ENCODE measurements at regions not wholly inside any gene's neighbourhood (a gene's known extent, or its start where the extent isn't known, plus 50 kb on each side); places are given as distances from the start of the nearest gene placed in this dataset.

DNA sequence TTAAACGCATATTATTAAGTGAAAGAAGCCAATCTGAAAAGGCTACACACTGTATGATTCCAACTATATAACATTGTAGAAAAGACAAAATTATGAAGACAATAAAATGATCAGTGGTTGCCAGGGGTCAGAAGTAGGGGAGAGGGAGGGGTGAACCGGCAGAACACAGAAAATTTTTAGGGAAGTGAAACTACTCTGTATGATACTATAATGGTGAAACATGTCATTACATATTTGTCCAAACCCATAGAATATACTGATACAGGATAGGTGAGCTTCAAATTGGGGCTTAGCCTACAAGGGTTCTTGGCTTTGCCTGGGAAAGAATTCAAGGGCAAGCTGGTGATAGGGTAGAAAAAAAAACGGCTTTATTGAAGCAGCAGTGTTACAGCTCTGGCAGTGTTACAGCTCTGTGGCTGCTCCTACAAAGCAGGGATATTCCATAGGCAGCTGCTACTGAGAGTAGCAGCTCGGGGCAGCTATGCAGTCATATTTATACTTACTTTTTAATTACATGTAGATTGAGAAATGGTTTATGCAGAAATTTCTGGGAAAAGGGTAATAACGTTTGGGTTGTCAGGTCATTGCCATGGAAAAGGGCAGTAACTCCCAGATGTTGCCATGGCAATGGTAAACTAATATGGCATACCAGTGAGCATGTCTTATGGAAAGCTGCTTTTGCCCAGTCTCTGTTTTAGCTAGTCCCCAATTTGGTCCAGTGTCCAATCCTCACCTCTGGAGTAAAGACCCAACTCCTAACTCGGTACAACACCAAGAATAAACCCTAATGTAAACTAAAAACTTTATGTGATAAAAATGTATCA is 125.1 kb upstream of the SLC25A36 start:
- DNase-seq: no peak

DNA sequence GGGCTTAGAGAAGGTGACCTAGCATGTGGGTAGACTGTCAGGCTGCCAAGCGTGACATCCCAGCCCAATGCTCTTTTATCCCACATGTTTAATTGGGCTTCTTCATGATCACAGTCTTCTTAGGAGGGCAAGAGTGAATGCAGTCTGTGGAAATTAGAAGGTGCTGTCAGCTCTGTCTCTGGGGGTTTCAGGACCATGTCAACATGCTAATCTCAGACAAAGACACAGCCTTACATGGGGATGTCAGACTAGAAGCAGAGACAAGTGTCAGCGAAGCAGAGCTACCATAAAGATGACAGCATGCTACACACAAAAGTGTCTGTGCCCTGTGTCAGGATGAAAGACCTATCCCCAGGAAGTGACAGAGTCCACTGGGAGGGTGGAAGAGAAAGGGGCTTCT is 120.1 kb upstream of the SLC25A36 start:
- DNase-seq: no peak

DNA sequence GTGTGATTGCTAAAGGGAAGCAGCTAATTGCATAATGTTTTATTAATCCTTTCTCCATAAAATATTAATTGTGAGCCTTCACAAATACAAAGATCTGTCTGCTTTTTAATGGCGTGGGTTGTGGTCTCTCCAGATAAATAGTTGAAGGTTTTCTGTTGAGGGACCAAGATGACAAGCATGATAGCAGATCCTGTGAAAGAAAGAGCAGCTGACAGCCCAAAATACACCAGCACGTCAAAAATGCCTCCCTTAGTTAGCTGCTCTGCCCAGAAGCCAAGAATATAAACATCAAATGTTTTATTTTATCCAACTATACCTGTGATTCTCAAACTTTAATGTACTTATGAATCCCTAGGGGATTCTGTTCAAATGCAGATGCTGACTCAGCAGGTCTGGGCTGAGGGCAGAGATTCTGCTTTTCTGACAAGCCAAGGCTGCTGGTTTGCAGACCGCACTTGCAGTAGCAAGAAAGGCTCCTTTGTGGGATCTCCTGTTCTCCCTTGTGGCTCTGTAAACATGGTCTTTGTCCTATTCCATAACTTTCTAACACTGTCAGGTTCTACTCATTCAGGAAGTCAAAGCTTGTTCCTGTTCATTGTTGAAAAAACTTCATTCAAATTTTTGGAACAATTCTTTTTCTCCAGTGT is 119.1 kb upstream of the SLC25A36 start:
- DNase-seq: no peak

DNA sequence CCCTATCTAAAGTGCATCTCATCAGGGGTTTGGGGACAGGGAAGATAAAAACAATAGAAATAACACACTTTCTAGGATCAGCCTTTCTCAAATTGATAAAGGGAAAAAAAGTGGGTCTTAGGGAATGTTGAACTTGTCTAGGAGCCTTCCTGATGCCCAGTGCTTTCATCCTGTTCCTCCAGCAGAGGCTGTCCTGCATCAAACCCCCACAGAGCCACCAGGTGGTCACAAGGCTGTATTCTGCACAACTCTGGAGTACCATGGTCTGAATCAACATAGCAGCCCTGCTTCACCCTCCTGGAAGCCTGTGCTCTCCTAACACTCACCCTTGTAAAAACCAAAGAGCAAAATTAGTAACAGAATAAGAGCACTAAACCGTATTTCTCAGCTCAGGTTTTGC is 118.5 kb upstream of the SLC25A36 start:
- no peak for DNase-seq

DNA sequence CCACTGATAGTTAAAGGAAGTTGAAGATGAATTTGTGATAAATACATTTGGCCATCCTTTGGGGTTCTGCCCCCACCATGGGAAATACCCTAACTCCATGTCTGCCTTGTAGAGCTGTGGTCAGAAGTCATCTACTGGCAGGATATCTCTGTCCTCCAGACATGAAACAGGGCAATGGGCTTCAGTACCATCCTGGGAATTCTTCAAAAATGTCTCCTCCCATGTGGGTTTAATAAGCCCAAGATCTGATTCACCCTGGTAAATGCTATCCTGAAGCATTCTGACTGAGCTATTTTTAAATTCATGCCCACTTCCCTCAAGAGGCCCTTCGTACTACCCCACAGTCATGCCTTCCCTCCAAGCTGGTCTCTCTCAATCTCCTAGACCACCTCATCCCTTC is 113.7 kb upstream of the SLC25A36 start:
- no peak for DNase-seq

DNA sequence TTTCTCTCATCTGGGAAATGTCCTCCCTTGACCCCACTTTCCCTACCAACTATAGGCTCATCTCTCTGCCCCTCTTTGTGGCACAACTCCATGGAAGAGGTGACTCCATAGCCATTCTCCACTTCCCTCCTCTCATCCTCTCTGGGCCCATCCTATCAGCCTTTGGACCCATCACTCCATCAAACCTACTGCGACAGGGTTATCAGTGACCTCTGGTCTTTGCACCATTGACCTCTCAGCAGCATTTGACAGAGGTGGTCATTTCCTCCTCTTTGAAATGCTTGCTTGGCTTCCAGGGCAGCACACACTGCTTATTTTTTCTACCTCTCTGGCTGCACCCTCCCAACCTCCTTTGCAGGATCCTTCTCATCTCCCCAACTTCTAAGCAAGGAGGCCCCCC is 113.1 kb upstream of the SLC25A36 start:
- no peak for DNase-seq

DNA sequence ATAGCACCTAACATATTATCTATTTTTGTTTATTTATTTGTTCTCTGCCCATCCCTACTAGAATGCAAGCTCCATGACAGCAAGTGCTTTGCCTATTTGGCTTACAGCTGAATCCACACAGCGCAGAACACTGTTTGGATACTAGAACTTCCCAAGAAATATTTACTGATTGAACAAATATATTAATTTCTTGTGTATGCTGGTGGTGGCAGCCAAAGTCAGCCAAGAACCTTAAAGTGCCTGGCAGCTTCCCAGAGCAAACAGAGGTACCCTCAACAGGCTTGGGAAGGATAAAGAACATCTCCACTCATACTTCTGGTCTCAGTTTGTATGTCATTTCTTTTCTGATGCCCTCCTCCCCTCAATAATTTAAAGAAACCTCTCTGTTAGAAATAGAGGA is 111.8 kb upstream of the SLC25A36 start:
- no peak for DNase-seq

DNA sequence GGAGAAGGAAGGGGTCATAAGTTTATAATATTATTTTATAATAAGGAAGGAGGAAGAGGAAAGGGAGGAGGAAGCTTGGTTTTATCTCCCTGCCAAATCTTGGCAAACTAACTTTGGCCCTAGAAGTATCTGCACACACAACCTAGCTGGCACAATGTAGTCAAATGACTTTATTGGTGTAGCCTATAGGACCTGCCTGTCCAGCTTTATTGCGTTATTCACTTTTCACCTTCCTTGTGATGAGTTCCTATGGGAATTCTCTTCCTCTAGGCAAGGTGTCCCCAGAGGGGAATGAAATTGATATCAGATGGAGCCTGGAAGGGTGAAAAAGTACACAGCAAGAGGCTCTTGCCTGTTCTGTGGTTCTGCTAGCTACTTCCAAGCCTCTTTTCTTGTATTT is 111.2 kb upstream of the SLC25A36 start:
- no peak for DNase-seq

DNA sequence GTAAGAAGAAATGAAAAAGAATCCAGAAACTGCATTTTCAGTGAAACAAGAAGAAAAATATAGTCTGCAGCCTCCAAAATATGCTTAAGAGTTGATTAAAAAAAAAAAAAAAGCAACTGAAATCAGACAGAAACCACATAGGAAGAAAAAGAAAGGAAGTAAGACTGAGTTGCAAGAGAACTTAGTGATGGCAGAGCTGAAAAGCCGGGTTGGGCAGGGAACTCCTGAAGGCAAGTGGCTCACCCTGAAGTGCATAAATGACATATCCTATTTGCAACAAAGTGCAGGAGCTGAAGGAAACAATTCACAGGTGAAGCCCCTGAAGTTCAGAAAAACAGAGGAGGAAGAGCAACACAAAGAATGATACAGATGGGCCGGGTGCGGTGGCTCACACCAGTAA is 108.8 kb upstream of the SLC25A36 start:
- DNase-seq: no peak

DNA sequence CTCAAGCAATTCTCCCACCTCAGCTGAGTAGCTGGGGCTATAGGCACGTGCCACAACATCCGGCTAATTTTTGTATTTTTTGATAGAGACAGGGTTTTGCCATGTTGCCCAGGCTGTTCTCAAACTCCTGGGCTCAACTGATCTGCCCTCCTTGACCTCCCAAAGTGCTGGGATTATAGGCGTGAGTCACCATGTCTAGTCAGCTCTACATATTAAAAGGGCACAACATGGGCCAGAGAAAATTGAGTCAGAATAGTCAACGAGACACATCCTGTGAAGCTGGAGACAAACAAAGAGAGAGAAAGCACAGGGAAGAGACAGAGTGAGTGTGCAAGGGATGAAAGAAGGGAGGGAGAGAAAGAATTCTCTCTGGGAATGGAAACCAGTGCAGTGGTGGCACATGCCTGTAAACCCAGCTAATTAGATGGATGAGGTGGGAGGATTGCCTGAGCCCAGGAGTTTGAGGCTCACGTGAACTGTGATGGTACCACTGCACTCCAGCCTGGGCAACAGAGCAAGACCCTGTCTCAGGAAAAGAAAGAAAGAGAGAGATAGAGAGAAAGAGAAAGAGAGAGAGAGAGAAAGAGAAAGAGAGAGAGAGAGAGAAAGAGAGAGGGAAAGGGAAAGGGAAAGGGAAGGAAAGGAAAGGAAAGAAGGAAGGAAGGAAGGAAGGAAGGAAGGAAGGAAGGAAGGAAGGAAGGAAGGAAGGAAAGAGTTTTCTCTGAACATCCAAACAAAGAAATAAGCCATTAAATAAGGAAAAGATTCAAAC is 107.2 kb upstream of the SLC25A36 start:
- no peak for DNase-seq

DNA sequence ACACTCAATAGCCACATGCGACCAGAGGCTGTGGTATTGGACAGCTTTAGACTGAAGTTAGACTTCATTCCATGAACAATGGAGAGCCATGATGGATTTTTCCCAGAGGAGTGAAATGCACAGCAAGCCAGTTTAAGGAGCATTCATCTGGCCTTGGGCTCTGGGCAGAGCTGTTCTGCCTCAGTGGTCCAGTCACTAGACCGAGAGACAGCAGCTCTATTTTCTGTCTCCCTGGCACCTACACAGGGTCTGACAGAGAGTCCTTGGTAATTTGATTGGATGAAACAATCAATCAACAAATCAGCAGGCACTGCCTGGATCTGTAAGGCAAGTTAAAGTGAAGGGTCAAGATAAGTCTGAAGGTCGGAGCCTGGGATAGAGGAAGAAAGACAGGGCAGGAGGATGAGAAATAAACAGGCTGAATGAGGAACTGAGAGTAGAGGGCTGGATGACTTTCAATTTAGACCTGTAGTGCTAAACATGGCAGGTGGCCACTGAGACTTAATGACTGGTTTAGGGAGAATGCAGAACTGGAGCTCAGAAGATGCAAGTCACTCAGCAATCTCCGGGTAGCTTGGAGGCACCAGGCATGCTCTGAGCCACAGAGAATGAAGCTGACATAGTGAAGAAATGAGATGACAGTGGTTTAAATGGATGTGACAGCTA is 98.5 kb upstream of the SLC25A36 start:
- no peak for DNase-seq

DNA sequence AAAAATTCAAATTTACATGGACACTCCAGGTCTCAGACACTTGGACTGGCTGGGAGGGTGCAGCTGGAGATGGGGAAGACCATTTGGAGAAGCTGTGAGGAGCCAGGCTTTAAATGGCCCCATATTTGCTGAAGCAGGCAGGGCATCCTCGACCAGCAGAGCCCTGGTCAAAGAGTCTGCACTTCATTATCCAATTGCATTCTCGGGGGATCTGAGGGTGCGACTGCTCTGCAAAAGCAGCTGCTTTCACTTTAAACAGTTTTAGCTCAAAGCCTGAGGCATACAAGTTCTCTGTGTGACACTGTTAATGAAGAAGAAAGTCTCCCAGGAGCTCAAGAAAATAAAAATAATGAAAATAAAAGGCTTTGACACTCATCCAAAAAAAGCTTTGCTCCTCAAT is 98.0 kb upstream of the SLC25A36 start:
- no peak for DNase-seq

DNA sequence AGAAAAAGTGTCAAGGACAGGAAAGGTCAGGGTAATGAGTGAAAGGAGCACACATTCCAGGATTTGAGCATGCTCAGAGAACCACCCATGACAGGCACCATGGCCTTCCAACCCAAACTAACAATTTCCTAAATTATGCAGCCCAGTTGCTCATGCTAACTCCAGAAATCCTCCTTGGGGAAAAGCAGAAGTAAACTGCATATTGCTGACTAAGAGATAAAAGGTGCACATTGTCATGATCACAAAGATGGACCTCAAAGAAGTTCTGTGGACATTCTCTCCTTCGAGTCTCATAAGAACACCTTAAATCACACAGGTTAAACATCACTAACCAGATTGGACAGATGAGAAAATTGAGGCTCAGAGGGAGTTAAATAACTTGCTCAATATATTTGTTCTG is 97.6 kb upstream of the SLC25A36 start:
- no peak for DNase-seq

DNA sequence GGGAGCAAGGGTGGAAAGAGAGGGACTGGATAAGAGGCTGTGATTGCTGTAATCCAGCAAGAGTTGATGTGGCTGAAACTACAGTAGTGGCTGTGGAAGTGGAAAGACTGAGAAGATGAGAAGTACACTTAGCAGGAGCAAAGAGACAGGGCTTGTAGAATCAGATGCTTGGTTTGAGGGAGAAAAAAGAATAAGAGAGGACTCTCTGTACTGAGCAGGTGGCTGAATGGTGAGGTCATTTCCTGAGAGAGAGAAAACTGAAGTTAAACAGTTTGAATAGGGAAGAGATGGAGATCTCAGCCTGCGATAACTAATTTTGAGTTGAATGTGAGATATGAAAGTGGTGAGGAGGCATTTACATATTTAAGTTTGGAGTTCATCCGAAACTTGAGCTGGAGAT is 95.8 kb upstream of the SLC25A36 start:
- no peak for DNase-seq

DNA sequence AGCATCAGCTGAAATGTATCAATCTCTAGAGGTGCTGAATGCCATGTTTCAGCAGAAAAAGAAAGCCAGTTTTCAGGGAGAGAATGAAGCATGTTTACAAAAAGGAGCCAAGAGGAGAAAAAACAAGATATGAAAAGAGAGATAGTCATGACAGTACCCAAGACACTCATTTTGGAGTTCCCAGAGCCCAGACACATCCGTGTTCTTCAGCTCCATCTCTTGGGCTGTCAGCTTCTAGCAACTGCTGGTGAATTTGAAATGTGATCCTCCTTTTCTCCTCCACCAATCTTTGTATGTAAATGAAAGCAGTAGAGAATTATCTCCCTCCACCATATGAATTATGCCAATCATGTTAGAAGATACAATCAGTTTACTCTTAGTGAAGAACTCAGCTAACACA is 93.0 kb upstream of the SLC25A36 start:
- DNase-seq: no peak

DNA sequence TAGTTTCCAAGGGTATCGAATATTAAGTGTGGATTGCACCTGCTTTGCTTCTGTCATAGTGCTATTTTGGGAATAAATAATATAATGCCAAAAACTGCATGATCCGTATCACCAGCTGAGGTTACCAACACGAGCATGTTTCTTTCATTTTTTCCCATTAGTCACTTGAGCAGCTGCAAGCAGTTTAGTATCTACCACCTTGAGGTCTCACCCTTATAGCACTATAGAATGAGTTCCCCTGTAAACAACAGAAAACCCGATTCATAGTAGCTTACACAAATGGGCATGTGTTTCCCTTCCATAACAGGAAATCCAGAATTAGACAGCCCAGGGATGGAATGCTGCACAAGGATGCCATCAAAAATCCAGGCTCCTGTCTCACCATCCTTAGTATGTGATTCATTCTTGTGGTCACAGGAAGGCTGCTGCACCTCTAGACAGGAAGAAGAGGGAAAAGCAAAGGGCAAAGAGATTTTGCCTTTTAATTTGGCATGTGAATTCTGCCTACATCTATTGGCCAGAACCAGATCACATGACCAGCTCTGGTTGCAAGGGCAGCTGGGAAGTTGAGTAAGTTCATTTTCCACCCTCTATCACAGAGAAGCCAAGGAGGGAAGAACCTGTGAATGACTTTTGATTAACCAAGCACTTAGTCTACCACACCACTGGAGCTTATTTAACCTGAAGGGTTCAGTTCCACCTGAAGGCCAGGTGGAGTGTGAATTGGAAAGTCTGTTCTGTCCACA is 91.3 kb upstream of the SLC25A36 start:
- DNase-seq: no peak

DNA sequence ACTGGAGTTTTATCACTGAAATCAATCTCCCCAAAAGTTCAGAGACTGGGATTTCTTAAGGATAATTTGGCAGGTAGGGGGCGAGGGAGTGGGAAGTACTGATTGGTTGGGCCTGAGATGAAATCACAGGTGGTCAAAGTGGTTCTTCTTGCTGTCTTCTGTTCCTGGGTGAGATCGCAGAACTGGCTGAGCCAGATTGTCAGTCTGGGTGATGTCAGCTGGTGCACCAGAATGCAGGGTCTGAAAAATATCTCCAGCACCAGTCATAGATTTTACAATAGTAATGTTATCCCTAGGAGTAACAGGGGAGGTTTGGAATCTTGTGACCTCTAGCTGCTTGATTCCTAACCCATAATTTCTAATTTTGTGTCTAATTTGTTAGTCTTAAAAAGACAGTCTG is 86.7 kb upstream of the SLC25A36 start:
- DNase-seq: no peak

DNA sequence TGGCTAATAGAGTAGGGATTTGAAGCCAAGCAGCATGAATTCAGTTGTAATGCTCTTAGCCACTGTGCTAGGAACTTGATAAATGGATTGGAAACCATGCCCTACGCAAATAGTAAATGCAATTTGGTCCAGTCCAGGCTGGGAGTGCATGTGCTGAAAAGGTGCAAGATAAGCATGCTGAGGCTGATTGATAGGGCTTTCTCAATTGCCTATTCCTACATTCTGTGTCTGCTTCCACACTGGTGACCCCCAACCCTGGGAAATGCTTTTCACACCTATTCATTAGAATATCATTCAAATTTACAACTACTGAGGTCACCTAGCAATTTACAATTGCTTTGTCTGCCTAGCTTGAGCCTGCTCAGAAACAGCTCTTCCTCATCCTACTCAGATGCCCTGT is 84.7 kb upstream of the SLC25A36 start:
- DNase-seq: no peak

DNA sequence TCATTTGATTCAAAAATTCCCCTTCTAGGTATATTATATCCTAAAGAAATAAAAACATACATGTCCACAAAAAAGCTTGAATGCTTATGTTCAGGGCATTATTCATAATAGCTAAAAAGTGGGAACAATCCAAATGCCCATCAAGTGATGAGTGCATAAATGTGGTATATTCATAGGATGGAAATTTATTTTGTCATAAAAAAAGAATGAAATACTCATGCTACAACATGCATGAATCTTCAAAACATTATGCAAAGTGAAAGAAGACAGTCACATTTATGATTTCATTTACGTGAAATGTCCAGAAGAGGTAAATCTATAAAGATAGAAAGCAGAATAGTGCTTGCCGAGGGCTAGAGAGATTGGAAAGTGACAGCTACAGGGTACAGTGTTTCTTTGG is 83.6 kb upstream of the SLC25A36 start:
- no peak for DNase-seq

DNA sequence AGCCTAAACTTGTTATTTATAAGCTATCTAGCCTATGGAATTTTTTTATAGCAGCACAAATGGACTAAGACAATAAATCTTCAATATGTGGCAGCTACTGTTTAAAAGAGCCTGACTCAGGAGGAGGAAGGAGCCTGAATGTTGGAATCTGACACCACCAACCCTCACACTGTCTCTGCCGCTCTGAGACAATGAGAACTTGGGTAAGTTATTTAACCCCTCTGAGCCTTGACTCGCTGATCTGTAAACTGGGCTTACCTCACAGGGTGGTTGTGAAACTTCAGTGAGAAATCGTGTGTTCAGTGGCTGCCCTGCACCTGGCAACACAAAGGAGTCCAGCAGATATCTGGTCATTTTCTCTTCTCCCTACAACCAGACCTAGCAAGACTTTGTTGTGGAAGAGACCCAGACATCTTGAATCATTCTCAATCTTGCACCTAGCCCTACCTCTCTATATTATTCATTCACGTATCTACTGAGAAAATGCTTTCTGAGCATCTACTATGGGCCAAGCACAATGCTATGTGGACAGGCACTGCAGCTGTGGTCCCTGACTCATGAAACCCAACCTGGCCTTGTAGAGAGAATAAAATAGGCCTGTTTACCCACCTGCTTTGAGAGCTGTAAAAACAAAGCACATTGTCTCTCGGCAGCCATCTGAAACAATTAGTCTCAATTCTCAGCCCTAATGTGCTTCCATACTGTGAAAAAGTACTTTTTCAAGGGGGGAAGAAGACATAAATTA is 81.9 kb upstream of the SLC25A36 start:
- DNase-seq: no peak

DNA sequence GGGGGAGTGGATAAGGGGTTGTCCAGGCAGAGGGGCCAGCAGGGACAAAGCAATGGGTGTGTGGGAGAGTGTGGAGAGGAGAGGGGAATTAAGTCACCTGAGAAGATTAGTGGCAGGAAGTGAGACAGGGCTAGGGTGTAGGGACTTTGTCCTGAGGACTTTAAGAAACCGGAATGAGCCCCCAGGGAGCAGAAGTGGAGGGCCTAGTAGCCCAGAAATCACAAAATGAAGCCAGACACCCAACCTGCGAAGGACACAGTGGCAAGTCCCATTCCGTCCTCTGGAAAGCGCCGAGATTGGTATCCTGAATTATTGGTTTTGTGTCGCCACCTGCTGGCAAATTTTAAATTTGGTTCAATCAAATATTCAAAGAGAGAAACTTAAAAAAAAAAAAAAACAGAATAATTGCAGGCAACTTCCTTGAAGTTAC is 78.0 kb upstream of the SLC25A36 start:
- DNase-seq: peak; percentile 58

DNA sequence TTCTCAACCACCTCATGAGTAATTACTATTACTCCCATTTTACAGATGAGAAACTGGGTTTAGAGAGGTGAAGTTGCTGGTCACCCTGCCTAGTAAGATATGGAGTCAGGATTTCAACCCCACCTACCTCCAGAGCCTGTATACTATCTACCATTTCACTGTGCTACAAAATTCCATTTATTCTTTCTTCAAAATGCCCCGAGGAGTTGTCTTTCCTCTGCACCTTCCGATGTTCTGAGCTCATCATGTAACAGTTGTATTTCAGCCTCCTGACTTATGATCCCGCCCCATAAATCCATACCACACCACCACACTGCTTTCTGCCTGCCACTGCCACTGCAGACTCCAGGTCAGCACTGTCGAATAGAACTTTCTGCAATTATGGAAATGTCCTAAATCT is 71.3 kb upstream of the SLC25A36 start:
- DNase-seq: no peak
